Spleen (tissue), 7 donors: ENCODE measurements at regions not wholly inside any gene's neighbourhood (a gene's known extent, or its start where the extent isn't known, plus 50 kb on each side); places are given as distances from the start of the nearest gene placed in this dataset.

Source experiments
- POLR2A ChIP-seq, 3 donors: fragments of 450-650 bp; IDR thresholded peaks; one replicate each; pipeline ENCODE4 v1.5.1; 2017; ENCODE audit warnings: antibody characterized with exemption in 3 of 3, mild to moderate bottlenecking in 1 of 3
- POLR2AphosphoS5 ChIP-seq, 3 donors: sonication (generic); formaldehyde crosslinking; IDR thresholded peaks; one replicate each; pipeline ENCODE4 v1.5.1; 2017; ENCODE audit warnings: antibody characterized with exemption in 3 of 3
- TF ChIP-seq, protein P1 (sequence below), 11 experiments: fragments of 200-600 bp in 7 of 11; fragments of 450-650 bp in 4 of 11; sonication (generic) in 4 of 11; IDR thresholded peaks in 8 of 11; conservative IDR thresholded peaks in 3 of 11; 1 replicate in 7 of 11; 2 replicates in 4 of 11; pipeline versions ENCODE4 v1.4.0 to v1.8.0; 2016 to 2021; ENCODE audit warnings: antibody characterized with exemption in 11 of 11, inconsistent platforms in 4 of 11, mild to moderate bottlenecking in 1 of 11
- donor health status: DM: no; HTN: no; CAD: no; lungs with moderate emphysema.
- donor health status: DM: no; HTN: no; CAD: no.
- donor health status: DM: no; HTN: no; CAD: no.

DNA sequence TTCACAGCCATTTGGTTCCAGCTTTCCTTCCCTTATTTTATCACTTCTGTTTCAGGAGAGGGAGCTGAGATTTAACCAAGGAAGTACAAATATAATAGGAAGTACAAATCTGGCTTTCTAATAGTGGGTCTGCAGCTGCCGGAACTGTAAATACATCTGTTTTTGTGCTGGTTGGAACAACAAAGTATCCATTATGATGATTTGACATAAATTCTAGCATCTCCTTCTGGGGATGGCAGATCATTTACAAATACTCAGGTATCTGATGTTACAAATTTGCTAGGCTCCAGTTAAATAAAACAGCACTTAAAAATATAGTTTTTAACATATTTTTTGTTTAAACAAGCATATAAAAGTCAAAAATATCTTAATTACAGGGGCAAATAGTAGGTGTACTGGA lies 131.3 kb upstream of the SMIM21 start:
- TF ChIP-seq, protein P1, sequence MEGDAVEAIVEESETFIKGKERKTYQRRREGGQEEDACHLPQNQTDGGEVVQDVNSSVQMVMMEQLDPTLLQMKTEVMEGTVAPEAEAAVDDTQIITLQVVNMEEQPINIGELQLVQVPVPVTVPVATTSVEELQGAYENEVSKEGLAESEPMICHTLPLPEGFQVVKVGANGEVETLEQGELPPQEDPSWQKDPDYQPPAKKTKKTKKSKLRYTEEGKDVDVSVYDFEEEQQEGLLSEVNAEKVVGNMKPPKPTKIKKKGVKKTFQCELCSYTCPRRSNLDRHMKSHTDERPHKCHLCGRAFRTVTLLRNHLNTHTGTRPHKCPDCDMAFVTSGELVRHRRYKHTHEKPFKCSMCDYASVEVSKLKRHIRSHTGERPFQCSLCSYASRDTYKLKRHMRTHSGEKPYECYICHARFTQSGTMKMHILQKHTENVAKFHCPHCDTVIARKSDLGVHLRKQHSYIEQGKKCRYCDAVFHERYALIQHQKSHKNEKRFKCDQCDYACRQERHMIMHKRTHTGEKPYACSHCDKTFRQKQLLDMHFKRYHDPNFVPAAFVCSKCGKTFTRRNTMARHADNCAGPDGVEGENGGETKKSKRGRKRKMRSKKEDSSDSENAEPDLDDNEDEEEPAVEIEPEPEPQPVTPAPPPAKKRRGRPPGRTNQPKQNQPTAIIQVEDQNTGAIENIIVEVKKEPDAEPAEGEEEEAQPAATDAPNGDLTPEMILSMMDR (IDR thresholded peaks at IDR 0.05 in 8 of 11, conservative IDR thresholded peaks at IDR 0.05 in 3 of 11) = no peak
- TF ChIP-seq POLR2A (IDR thresholded peaks at IDR 0.05) = no peak
- TF ChIP-seq POLR2AphosphoS5 (IDR thresholded peaks at IDR 0.05) = no peak
